Embryonic facial prominence (tissue), 1 donor: ENCODE measurements at regions not wholly inside any gene's neighbourhood (a gene's known extent, or its start where the extent isn't known, plus 50 kb on each side); places are given as distances from the start of the nearest gene placed in this dataset.

Source experiments
- DNase-seq: peaks from one replicate; pipeline ENCODE4 v3.0.0-alpha.2; 2016; ENCODE audit errors: extremely low spot score

- no peak for DNase-seq
Measured at GRCh38 chr6:74956559-74957428, 249.1 kb downstream of the COL12A1 start.

DNA sequence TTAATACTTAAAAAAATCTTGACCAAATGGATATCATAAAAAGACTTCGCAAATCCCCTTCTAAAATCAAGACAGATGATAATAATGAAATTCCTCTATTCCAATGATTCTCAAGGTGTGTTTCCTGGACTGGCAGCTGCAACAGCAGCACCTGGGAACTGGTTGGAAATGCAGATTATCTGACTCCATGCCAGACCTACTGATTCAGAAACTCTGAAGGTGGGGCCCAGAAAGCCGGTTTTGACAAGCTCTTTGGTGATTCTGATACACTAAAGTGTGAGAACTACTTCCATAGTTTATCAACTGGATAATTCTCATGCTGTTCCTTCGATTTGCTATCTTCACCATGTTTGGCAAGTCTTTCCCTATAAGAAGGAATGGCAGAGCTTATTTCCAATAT is 252.1 kb downstream of the COL12A1 start:
- DNase-seq: no peak

GRCh38 chr6:74946961-74947360 is 258.9 kb downstream of the COL12A1 start:
- DNase-seq: no peak

DNA sequence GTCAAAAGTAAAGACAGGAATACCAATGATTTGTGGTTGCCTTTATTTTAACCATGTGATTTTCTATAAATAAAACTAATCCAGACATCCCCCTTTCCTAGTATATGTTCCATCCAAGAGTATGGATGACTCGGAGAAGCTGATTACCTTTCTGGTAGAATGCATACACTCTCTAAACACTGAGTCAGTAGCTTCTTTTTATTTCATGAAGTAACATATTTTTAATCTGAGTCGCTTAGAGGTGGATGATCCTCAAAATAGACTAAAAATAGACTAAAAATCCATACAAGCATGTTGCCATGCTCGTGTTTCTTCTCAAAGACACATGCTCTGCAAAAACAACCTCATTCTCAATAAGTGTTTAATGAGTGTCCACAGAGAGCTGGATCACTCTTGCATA is 263.7 kb downstream of the COL12A1 start:
- DNase-seq: no peak

- no peak for DNase-seq
Measured at GRCh38 chr6:74941424-74941823, 264.4 kb downstream of the COL12A1 start.

DNA sequence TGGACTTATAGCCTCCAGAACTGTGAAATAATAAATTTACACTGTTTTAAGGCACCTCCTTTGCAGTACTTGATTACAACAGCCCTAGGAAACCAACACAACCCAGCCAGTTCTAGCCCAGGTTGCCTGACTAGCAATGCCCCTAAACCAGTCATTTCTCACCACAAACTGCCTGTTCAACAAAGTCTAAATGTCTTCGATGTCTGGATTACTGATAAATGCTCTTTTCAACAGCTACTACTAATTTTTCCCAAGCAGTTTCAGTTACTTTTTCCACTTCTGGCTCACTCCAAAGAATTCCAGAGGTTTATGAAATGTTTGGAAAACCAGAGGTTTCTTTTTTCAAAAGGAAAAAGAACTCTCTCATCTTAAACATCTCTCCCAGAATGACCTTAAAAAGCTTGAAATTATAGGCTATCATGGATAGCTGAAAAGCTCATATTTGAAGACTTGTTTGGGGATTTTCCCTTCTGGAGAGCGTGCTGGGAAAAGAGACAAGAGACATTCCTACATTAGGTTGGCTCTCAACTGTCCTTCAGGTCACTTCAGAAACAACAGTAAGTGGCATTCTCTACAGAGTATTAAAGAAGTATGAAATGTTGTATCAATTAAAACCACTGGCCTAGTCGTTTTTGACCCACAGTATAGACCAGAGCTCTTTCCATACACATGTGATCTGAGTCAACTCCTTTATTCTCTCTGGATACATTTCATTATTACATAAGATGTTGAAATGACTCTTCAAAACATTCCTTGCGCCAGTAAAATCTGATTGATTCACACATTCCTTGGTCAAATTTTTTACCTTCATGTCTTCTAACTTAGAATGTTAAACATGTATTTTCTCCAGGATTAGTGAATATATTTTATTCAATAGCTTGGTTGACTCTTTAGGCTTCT is 265.9 kb downstream of the COL12A1 start:
- DNase-seq: no peak

DNA sequence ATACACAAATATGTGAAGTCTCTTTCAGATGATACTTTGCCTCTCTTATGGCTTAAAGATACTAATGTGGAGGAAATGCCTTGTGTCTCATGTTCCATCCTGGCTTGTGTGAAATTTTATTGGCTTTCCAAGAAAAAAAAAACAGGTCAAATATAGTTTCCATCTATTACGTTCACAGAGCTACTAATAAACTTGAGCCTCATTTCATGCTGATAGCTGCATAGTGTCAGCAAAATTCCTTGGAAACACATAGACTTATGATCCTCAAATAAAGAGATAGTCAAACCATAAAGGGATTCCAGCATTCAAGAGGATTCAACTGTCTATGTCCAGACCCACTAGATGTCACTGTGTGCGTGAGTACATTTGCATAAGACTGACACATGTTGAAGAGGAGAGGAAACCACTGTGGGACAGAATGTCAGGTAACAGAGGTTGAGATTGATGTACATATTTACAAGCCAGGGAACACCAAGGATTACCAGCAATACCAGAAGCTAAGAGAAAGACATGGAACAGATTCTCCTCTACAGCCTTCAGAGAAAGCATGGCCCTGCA is 266.6 kb downstream of the COL12A1 start:
- DNase-seq: no peak

DNA sequence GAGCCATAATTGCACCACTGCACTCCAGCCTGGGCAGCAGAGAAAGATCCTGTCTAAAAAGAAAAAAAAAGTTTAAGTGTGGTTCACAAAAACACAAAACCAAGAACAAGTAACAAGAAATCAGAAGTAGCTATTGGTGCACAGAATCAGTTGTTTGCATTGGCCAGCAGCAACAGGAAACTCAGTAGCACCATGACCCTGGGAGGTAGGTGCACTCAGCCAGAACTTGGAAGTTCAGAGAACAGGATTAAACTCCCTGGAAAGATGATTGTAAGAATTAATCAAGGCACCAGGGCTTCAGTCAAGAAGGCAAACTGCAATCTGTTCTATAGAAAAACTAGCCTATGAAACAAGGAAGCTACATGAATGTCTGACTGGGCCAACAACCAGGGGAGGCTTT is 267.9 kb downstream of the COL12A1 start:
- DNase-seq: no peak

GRCh38 chr6:74936886-74937285 is 269.0 kb downstream of the COL12A1 start:
- no peak for DNase-seq

- DNase-seq: no peak
Measured at GRCh38 chr6:74932232-74932888, 273.5 kb downstream of the COL12A1 start.

GRCh38 chr6:74931558-74931957 is 274.3 kb downstream of the COL12A1 start:
- DNase-seq: peak; percentile 42

GRCh38 chr6:74928203-74928602 is 277.6 kb downstream of the COL12A1 start:
- DNase-seq: no peak

- no peak for DNase-seq
Measured at GRCh38 chr6:74927299-74927698, 278.6 kb downstream of the COL12A1 start.

GRCh38 chr6:74925683-74926082 is 280.2 kb downstream of the COL12A1 start:
- DNase-seq: no peak

- DNase-seq: no peak
Measured at GRCh38 chr6:74914888-74915287, 291.0 kb downstream of the COL12A1 start.

- DNase-seq: no peak
Measured at GRCh38 chr6:74912234-74912633, 293.6 kb downstream of the COL12A1 start.

DNA sequence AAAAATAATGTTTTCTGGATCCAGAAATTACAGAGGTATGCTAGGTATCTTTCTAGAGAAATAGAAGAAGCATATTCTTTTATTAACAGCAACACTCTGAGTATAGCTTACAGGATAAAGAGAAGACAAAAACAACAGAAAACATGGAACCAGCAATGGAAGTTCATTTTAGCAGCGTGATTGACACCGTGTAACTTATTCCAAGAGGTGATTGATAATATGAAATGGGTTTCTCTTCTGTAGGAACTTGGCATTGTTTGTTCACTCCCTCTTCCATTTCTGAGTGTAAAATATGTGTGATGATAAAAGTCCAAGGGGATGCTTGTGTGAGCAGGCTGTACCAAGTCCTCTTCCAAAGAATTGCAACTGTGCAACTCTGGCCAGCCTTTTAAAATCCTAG is 303.0 kb downstream of the COL12A1 start:
- no peak for DNase-seq

- no peak for DNase-seq
Measured at GRCh38 chr6:74902089-74902488, 303.8 kb downstream of the COL12A1 start.

- DNase-seq: no peak
Measured at GRCh38 chr6:74901576-74901975, 304.3 kb downstream of the COL12A1 start.

DNA sequence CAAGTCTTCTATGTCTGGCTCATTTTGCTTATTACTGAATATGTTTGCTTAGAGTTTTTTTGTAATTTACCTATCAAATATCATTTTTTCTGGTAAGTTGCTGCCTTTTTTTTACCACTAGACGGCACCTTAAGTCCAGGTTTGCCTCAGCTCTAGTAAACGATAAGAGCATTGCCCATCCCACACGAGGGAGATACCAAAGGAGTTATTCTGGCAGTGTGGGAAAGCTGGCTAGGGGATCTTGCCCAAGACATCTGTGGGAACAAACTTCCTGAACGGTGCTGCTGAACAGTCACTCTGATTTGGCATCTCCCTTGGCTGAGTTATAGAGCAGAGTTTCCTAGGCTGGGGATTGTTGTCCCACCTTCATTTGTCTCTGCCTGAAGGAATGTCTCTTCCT is 306.4 kb downstream of the COL12A1 start:
- DNase-seq: no peak

DNA sequence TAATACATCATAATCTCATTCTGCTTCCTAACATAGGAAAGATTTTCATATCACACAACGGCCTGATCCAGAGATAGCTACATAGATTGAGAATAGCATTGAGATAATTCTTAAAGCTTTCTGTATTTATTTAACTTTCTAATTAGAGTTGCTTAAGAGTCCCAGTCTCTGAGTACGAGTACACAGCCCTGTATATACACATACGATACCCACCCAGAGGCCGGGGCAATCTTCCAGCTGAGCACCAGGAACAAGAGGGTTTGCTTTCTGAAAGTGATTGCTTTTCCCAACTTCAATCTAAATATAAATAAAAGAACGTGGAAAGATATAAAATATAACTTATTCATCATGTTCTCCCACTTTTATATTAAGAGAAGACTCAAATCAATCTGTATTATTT is 313.8 kb downstream of the COL12A1 start:
- DNase-seq: no peak

DNA sequence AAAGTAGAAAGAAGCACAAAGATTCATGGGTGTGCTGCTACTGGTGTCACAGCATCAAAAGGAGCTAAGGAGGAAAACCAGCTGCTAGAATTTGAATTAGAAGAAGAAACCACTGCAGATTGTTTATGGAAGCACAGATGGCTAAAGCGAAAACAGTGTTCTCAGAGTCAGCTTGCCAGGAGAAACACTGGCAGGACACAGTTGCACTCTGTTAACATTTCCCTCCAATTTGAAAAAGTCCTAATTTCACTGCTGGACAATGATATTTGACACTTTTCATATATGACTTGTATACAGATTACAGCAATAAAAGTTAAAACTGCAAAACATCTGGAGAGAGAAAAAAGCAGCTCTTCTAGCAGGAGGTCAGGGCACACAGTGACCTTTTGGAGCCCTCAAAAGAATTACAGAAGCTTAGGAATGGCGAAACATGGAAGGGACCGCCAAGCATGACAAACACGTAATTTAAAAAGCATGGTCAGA is 314.5 kb downstream of the COL12A1 start:
- no peak for DNase-seq
